A549 (cell line): ENCODE measurements at regions not wholly inside any gene's neighbourhood (a gene's known extent, or its start where the extent isn't known, plus 50 kb on each side); places are given as distances from the start of the nearest gene placed in this dataset.

Experiments used
- ATAC-seq, 2 experiments: fragments of 200-7000 bp in 1 of 2; fragments of >200 bp in 1 of 2; cut with Nextera tagmentation in 1 of 2; cut with Tn5 transposase in 1 of 2; 3 replicates each; pipeline versions ENCODE4 v1.8.0 to v1.9.1; 2018 to 2020; ENCODE audit warnings: mild to moderate bottlenecking in 1 of 2, moderate library complexity in 1 of 2
- CTCF ChIA-PET: fragments of 300-600 bp; sonication (Branson Sonifier 250); formaldehyde crosslinking; extraction: SDS; loops from one replicate; lab custom pipeline; 2021; ENCODE audit warnings: antibody characterized with exemption, inconsistent platforms; lab: Yijun Ruan, JAX
- POLR2A ChIA-PET: fragments of 350-600 bp; formaldehyde crosslinking; extraction: SDS; loops from one replicate; lab custom pipeline; 2021; ENCODE audit warnings: antibody characterized with exemption, inconsistent platforms; lab: Yijun Ruan, JAX
- DNase-seq, 2 experiments: peaks; one replicate each; pipeline versions ENCODE4 v3.0.0 to v3.0.0-alpha.2; 2011 to 2016; ENCODE audit warnings: low read depth in 1 of 2, low spot score in 1 of 2
- FAIRE-seq: peaks from 2 replicates; lab custom pipeline; 2011; peaks lifted over from hg19 to GRCh38; lab: Jason Lieb, UNC
- H3K27ac ChIP-seq, 2 experiments: fragments of >200 bp; sonication (Bioruptor Twin); formaldehyde crosslinking; 3 replicates each; pipeline ENCODE4 v1.5.1; 2016 to 2017
- H3K4me1 ChIP-seq: fragments of >200 bp; sonication (Bioruptor Twin); formaldehyde crosslinking; 3 replicates; pipeline ENCODE4 v1.6.1; 2016
- H3K4me2 ChIP-seq: fragments of >200 bp; sonication (Bioruptor Twin); formaldehyde crosslinking; 3 replicates; pipeline ENCODE4 v1.6.1; 2016
- H3K4me3 ChIP-seq: fragments of >200 bp; sonication (Bioruptor Twin); formaldehyde crosslinking; 3 replicates; pipeline ENCODE4 v1.5.1; 2016
- H3K9me3 ChIP-seq: fragments of >200 bp; sonication (Bioruptor Twin); formaldehyde crosslinking; 3 replicates; pipeline ENCODE4 v1.6.1; 2016
- CHD2 ChIP-seq: fragments of 150-350 bp; IDR thresholded peaks from 2 replicates; pipeline ENCODE4 v1.6.1; 2014; ENCODE audit warnings: low read length; ENCODE audit not compliant: partially characterized antibody
- FOSL2 ChIP-seq, 2 experiments: fragments of 450-650 bp in 1 of 2; fragments of >200 bp in 1 of 2; sonication (Bioruptor Twin) in 1 of 2; formaldehyde crosslinking; IDR thresholded peaks; 2 replicates each; pipeline versions ENCODE4 v1.5.0 to v1.6.1; 2016 to 2020; ENCODE audit warnings: mild to moderate bottlenecking in 1 of 2, moderate library complexity in 1 of 2
- HOXB13 ChIP-seq: fragments of 250-450 bp; sonication (Bioruptor Pico); IDR thresholded peaks from 2 replicates; pipeline ENCODE4 v1.5.0; 2020; ENCODE audit warnings: low read depth, mild to moderate bottlenecking, moderate library complexity
- JUN ChIP-seq, 2 experiments: fragments of >200 bp; sonication (Bioruptor Twin); formaldehyde crosslinking; IDR thresholded peaks; 2 replicates in 1 of 2; 3 replicates in 1 of 2; pipeline ENCODE4 v1.6.1; 2016 to 2017
- KDM5A ChIP-seq: fragments of 200-600 bp; sonication (generic); IDR thresholded peaks from 2 replicates; pipeline ENCODE4 v1.6.1; 2016; ENCODE audit warnings: antibody characterized with exemption, mild to moderate bottlenecking
- MAX ChIP-seq: IDR thresholded peaks from 2 replicates; pipeline ENCODE4 v1.6.1; 2012
- MAZ ChIP-seq: fragments of 150-350 bp; IDR thresholded peaks from 2 replicates; pipeline ENCODE4 v1.6.1; 2014; ENCODE audit warnings: antibody characterized with exemption, low read depth, low read length, borderline replicate concordance
- MYC ChIP-seq: IDR thresholded peaks from 2 replicates; pipeline ENCODE4 v1.6.1; 2012; ENCODE audit warnings: mild to moderate bottlenecking, inconsistent platforms, low read length, improper control_type of control experiment, borderline replicate concordance
- NFE2L2 ChIP-seq: fragments of 150-350 bp; conservative IDR thresholded peaks from 2 replicates; pipeline ENCODE4 v1.6.1; 2014; ENCODE audit warnings: low read length
- RCOR1 ChIP-seq: fragments of 150-350 bp; IDR thresholded peaks from 2 replicates; pipeline ENCODE4 v1.6.1; 2014; ENCODE audit warnings: antibody characterized with exemption, low read length, low read depth
- SREBF2 ChIP-seq: fragments of 450-650 bp; IDR thresholded peaks from 2 replicates; pipeline ENCODE4 v1.6.1; 2014; ENCODE audit warnings: mild to moderate bottlenecking, moderate library complexity
- TFCP2L1 ChIP-seq: fragments of 250-450 bp; sonication (Bioruptor Pico); IDR thresholded peaks from 2 replicates; pipeline ENCODE4 v1.5.0; 2021; ENCODE audit warnings: mild to moderate bottlenecking
- ZC3H11A ChIP-seq: fragments of 450-650 bp; IDR thresholded peaks from 2 replicates; pipeline ENCODE4 v1.6.1; 2014; ENCODE audit warnings: antibody characterized with exemption, mild to moderate bottlenecking
- WGBS: methylation state at CpG from one replicate; pipeline ENCODE4 v1.1.6; 2017; ENCODE audit errors: missing lambda C conversion rate; 5-methylcytosine and 5-hydroxymethylcytosine counted together
- TF ChIP-seq, protein P1 (sequence below): fragments of >200 bp; sonication (Bioruptor Twin); formaldehyde crosslinking; IDR thresholded peaks from 3 replicates; pipeline ENCODE4 v1.6.1; 2016
- TF ChIP-seq, protein P2 (sequence below): fragments of 200-600 bp; sonication (generic); IDR thresholded peaks from 2 replicates; pipeline ENCODE4 v1.6.1; 2016; ENCODE audit warnings: antibody characterized with exemption, mild to moderate bottlenecking, moderate library complexity
- TF ChIP-seq, protein P3 (sequence below): IDR thresholded peaks from 2 replicates; pipeline ENCODE4 v1.6.1; 2012; ENCODE audit warnings: low read depth, borderline replicate concordance

DNA sequence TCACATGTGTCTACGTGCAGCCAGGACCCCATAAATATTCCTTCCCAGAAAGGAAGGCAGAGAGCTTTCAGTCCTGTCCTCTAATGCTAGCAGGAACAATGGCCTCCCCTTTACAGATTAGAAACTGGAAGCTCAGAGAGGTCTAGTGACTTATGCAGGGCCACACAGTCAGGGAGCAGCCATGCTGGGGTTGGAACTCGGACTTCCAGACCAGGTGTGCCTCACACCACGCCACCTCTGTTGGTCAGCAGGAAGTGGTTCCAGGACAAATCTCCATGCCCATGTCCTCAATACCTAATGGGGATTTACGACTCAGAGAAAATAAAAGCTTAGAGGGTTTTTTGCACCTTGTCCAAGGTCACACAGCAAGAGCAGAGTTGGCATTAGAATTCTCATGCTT, 378.9 kb downstream of the RPS24 start:
- TF ChIP-seq CHD2 (no peak), FOSL2 (IDR thresholded peaks at IDR 0.05) (no peak), FOSL2 (CRISPR knock-in tag; IDR thresholded peaks at IDR 0.05) (no peak), HOXB13 (no peak), NFE2L2 (no peak), TFCP2L1 (no peak)
- TF ChIP-seq, protein P1, sequence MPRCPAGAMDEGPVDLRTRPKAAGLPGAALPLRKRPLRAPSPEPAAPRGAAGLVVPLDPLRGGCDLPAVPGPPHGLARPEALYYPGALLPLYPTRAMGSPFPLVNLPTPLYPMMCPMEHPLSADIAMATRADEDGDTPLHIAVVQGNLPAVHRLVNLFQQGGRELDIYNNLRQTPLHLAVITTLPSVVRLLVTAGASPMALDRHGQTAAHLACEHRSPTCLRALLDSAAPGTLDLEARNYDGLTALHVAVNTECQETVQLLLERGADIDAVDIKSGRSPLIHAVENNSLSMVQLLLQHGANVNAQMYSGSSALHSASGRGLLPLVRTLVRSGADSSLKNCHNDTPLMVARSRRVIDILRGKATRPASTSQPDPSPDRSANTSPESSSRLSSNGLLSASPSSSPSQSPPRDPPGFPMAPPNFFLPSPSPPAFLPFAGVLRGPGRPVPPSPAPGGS = no peak
- TF ChIP-seq, protein P2, sequence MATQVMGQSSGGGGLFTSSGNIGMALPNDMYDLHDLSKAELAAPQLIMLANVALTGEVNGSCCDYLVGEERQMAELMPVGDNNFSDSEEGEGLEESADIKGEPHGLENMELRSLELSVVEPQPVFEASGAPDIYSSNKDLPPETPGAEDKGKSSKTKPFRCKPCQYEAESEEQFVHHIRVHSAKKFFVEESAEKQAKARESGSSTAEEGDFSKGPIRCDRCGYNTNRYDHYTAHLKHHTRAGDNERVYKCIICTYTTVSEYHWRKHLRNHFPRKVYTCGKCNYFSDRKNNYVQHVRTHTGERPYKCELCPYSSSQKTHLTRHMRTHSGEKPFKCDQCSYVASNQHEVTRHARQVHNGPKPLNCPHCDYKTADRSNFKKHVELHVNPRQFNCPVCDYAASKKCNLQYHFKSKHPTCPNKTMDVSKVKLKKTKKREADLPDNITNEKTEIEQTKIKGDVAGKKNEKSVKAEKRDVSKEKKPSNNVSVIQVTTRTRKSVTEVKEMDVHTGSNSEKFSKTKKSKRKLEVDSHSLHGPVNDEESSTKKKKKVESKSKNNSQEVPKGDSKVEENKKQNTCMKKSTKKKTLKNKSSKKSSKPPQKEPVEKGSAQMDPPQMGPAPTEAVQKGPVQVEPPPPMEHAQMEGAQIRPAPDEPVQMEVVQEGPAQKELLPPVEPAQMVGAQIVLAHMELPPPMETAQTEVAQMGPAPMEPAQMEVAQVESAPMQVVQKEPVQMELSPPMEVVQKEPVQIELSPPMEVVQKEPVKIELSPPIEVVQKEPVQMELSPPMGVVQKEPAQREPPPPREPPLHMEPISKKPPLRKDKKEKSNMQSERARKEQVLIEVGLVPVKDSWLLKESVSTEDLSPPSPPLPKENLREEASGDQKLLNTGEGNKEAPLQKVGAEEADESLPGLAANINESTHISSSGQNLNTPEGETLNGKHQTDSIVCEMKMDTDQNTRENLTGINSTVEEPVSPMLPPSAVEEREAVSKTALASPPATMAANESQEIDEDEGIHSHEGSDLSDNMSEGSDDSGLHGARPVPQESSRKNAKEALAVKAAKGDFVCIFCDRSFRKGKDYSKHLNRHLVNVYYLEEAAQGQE = no peak
- no peak for ATAC-seq
- Histone ChIP-seq H3K27ac (no peak overlapping the region), H3K4me2 (no peak overlapping the region), H3K4me3 (no peak overlapping the region), H3K4me1 (no peaks in the 10 kb centered on the region), H3K9me3 (no peaks in the 10 kb centered on the region)
- no peak for FAIRE-seq
- DNase-seq = no peak
- ChIA-PET POLR2A (no interaction called here), CTCF (interaction anchor here (0.6 to 1.3 kb wide), 3 partner anchors 11 to 783 kb away, joined by 3 to 4 read pairs (median 4); no protein-coding TSS in a partner anchor)
- 62% methylated on average over 4 of the region's 4 CpGs for whole genome bisulfite sequencing

- H3K4me2 ChIP-seq = no peak overlapping the region
- H3K27ac ChIP-seq = no peak overlapping the region
- DNase-seq (no peak), FAIRE-seq (no peak), ATAC-seq (no peak)
- ChIA-PET POLR2A (no interaction called here), CTCF (interaction anchor here (0.6 to 0.9 kb wide), 3 partner anchors 19 to 783 kb away, joined by 3 to 4 read pairs (median 3); no protein-coding TSS in a partner anchor)
- TF ChIP-seq, protein P3, sequence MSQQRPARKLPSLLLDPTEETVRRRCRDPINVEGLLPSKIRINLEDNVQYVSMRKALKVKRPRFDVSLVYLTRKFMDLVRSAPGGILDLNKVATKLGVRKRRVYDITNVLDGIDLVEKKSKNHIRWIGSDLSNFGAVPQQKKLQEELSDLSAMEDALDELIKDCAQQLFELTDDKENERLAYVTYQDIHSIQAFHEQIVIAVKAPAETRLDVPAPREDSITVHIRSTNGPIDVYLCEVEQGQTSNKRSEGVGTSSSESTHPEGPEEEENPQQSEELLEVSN = no peak
- TF ChIP-seq KDM5A (no peak), SREBF2 (no peak), MYC (no peak), MAX (no peak)
- H3K4me1 ChIP-seq = no peaks in the 10 kb centered on the region
- H3K4me3 ChIP-seq = no peak overlapping the region
- no peaks in the 10 kb centered on the region for H3K9me3 ChIP-seq
- WGBS = 72% methylated on average over 12 of the region's 12 CpGs
Measured at GRCh38 chr10:78413076-78414055, 379.7 kb downstream of the RPS24 start.

- Histone ChIP-seq H3K9me3 (no peaks in the 10 kb centered on the region), H3K4me3 (no peak overlapping the region), H3K27ac (no peak overlapping the region), H3K4me1 (no peaks in the 10 kb centered on the region), H3K4me2 (no peak overlapping the region)
- ATAC-seq (no peak), DNase-seq (no peak), FAIRE-seq (no peak)
- ChIA-PET POLR2A (no interaction called here), CTCF (no interaction called here)
- no peak for TF ChIP-seq ZC3H11A
- TF ChIP-seq MAZ = no peak
- TF ChIP-seq RCOR1 = no peak
- no peak for TF ChIP-seq JUN (IDR thresholded peaks at IDR 0.05)
- no peak for TF ChIP-seq FOSL2 (IDR thresholded peaks at IDR 0.05)
- TF ChIP-seq FOSL2 (CRISPR knock-in tag; IDR thresholded peaks at IDR 0.05) = no peak
- 66% methylated on average over 4 of the region's 4 CpGs for WGBS
Measured at GRCh38 chr10:78414380-78414779, 380.7 kb downstream of the RPS24 start.
